A673 (cell line): ENCODE measurements at regions not wholly inside any gene's neighbourhood (a gene's known extent, or its start where the extent isn't known, plus 50 kb on each side); places are given as distances from the start of the nearest gene placed in this dataset.
A peak's percentile ranks its signal among the peaks of the same experiment; 100 is the strongest.

Source experiments
- BruUV-seq: library from RNA; stranded (reverse); fragments of 400-500 nt; replicated peaks from 2 replicates; lab custom pipeline; 2021; lab: Mats Ljungman, UMichigan
- CTCF ChIA-PET: fragments of 300-600 bp; sonication (Branson Sonifier 250); formaldehyde crosslinking; loops from one replicate; lab custom pipeline; 2022; ENCODE audit warnings: antibody characterized with exemption; lab: Charles Lee
- POLR2A ChIA-PET: fragments of 300-600 bp; sonication (Branson Sonifier 250); formaldehyde crosslinking; loops from one replicate; lab custom pipeline; 2022; ENCODE audit warnings: antibody characterized with exemption; ENCODE audit not compliant: low non-redundant PET; lab: Charles Lee
- DNase-seq: peaks from one replicate; pipeline ENCODE4 v3.0.0-alpha.2; 2015; ENCODE audit warnings: low spot score
- H3K27ac ChIP-seq: fragments of 200-600 bp; sonication (generic); 2 replicates; pipeline ENCODE4 v1.5.1; 2016; ENCODE audit warnings: mixed run types, low read depth, mild to moderate bottlenecking, mixed read lengths, antibody characterized with exemption, low read length; ENCODE audit not compliant: poor library complexity, severe bottlenecking
- H3K27me3 ChIP-seq: fragments of 200-600 bp; sonication (generic); replicated peaks from 2 replicates; pipeline ENCODE4 v1.6.1; 2017; ENCODE audit warnings: mixed run types, low read depth, mild to moderate bottlenecking, mixed read lengths, antibody characterized with exemption, low read length; ENCODE audit not compliant: insufficient read depth, poor library complexity
- H3K36me3 ChIP-seq: fragments of 200-600 bp; sonication (generic); 2 replicates; pipeline ENCODE4 v1.6.1; 2016; ENCODE audit warnings: mixed run types, mild to moderate bottlenecking, mixed read lengths, antibody characterized with exemption, low read length; ENCODE audit not compliant: insufficient read depth, poor library complexity, severe bottlenecking
- H3K4me1 ChIP-seq: fragments of 200-600 bp; sonication (generic); 2 replicates; pipeline ENCODE4 v1.6.1; 2017; ENCODE audit warnings: mixed run types, mild to moderate bottlenecking, mixed read lengths, antibody characterized with exemption, low read length; ENCODE audit not compliant: insufficient read depth, poor library complexity, severe bottlenecking
- H3K4me3 ChIP-seq: fragments of 200-600 bp; sonication (generic); 2 replicates; pipeline ENCODE4 v1.5.1; 2016; ENCODE audit warnings: low read depth, mixed run types, mild to moderate bottlenecking, mixed read lengths, low read length; ENCODE audit not compliant: poor library complexity, severe bottlenecking
- H3K9me3 ChIP-seq: fragments of 200-600 bp; sonication (generic); 2 replicates; pipeline ENCODE4 v1.6.1; 2016; ENCODE audit warnings: mixed run types, low read depth, mild to moderate bottlenecking, mixed read lengths, antibody characterized with exemption, low read length; ENCODE audit not compliant: poor library complexity, severe bottlenecking
- EZH2 ChIP-seq: fragments of 200-600 bp; sonication (generic); IDR thresholded peaks from 2 replicates; pipeline ENCODE4 v1.6.1; 2017; ENCODE audit warnings: borderline replicate concordance, low read depth, mild to moderate bottlenecking, mixed read lengths, antibody characterized with exemption, low read length; ENCODE audit not compliant: poor library complexity, severe bottlenecking
- intact Hi-C: fragments of 100-400 bp; cut with micrococcal nuclease; formaldehyde crosslinking; loops from one replicate; pipeline ENCODE4 v1.10.0; 2022; ENCODE audit not compliant: unreplicated experiment
- TF ChIP-seq, protein P1 (sequence below): fragments of 300-800, 200-600 bp; sonication (generic); conservative IDR thresholded peaks from 2 replicates; pipeline ENCODE4 v1.5.1; 2017; ENCODE audit warnings: low read depth, mild to moderate bottlenecking, antibody characterized with exemption, low read length, moderate library complexity, mixed read lengths

- Histone ChIP-seq H3K4me3 (no peak overlapping the region), H3K27ac (peak overlapping the region; percentile 11), H3K27me3 (no peaks in the 10 kb centered on the region), H3K36me3 (no peaks in the 10 kb centered on the region), H3K9me3 (no peaks in the 10 kb centered on the region), H3K4me1 (peaks cover 17% of the 10 kb centered on the region)
- ChIA-PET POLR2A (no interaction called here), CTCF (interaction anchor here (0.6 kb wide), 1 partner anchor 134 kb away, joined by 4 read pairs; no protein-coding TSS in a partner anchor)
- intact Hi-C loops = no loop called here
- no TSS peak for BruUV-seq
- DNase-seq = no peak
- TF ChIP-seq, protein P1, sequence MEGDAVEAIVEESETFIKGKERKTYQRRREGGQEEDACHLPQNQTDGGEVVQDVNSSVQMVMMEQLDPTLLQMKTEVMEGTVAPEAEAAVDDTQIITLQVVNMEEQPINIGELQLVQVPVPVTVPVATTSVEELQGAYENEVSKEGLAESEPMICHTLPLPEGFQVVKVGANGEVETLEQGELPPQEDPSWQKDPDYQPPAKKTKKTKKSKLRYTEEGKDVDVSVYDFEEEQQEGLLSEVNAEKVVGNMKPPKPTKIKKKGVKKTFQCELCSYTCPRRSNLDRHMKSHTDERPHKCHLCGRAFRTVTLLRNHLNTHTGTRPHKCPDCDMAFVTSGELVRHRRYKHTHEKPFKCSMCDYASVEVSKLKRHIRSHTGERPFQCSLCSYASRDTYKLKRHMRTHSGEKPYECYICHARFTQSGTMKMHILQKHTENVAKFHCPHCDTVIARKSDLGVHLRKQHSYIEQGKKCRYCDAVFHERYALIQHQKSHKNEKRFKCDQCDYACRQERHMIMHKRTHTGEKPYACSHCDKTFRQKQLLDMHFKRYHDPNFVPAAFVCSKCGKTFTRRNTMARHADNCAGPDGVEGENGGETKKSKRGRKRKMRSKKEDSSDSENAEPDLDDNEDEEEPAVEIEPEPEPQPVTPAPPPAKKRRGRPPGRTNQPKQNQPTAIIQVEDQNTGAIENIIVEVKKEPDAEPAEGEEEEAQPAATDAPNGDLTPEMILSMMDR = no peak
Observed at GRCh38 chr1:65036570-65037051, 70.3 kb upstream of the JAK1 start.

- CTCF ChIA-PET = no interaction called here
- Histone ChIP-seq H3K4me3 (no peak overlapping the region), H3K27me3 (no peaks in the 10 kb centered on the region), H3K4me1 (peaks cover 18% of the 10 kb centered on the region), H3K27ac (no peak overlapping the region), H3K36me3 (no peaks in the 10 kb centered on the region), H3K9me3 (no peaks in the 10 kb centered on the region)
- TF ChIP-seq EZH2 = no peak
- TF ChIP-seq, protein P1 = no peak
- intact Hi-C loops = no loop called here
- no TSS peak for BruUV-seq
- DNase-seq = no peak
- POLR2A ChIA-PET = no interaction called here
Observed at GRCh38 chr1:65039066-65039465, 72.7 kb upstream of the JAK1 start.

GRCh38 chr1:65039508-65039907, 73.2 kb upstream of the JAK1 start:
- DNase-seq = no peak
- no TSS peak for BruUV-seq
- Histone ChIP-seq H3K4me1 (peaks cover 18% of the 10 kb centered on the region), H3K9me3 (no peaks in the 10 kb centered on the region), H3K4me3 (no peak overlapping the region), H3K27me3 (no peaks in the 10 kb centered on the region), H3K27ac (no peak overlapping the region), H3K36me3 (no peaks in the 10 kb centered on the region)
- intact Hi-C loops = no loop called here
- TF ChIP-seq EZH2 = no peak
- TF ChIP-seq, protein P1 = no peak
- CTCF ChIA-PET = no interaction called here
- POLR2A ChIA-PET = interaction anchor here (0.6 kb wide), 1 partner anchor 273 kb away, joined by 3 read pairs; no protein-coding TSS in a partner anchor
